RPMI7951 (cell line): ENCODE measurements at regions not wholly inside any gene's neighbourhood (a gene's known extent, or its start where the extent isn't known, plus 50 kb on each side); places are given as distances from the start of the nearest gene placed in this dataset.
A peak's percentile ranks its signal among the peaks of the same experiment; 100 is the strongest.

ENCODE experiments used
- DNase-seq: peaks from one replicate; pipeline ENCODE4 v3.0.0-alpha.2; 2012; ENCODE audit warnings: low read depth

GRCh38 chr2:167900435-167901114 is 346.8 kb downstream of the STK39 start:
- DNase-seq = no peak

- DNase-seq = no peak
Measured at GRCh38 chr2:167898340-167898739, 349.1 kb downstream of the STK39 start.

- no peak for DNase-seq
Measured at GRCh38 chr2:167891841-167892240, 355.6 kb downstream of the STK39 start.

GRCh38 chr2:167890739-167891138 is 356.7 kb downstream of the STK39 start:
- no peak for DNase-seq

GRCh38 chr2:167880415-167880814 is 367.0 kb downstream of the STK39 start:
- no peak for DNase-seq

- DNase-seq = no peak
Measured at GRCh38 chr2:167875529-167875928, 371.9 kb downstream of the STK39 start.

GRCh38 chr2:167874812-167875211 is 372.6 kb downstream of the STK39 start:
- DNase-seq = no peak

GRCh38 chr2:167871286-167871685 is 376.1 kb downstream of the STK39 start:
- no peak for DNase-seq

- no peak for DNase-seq
Measured at GRCh38 chr2:167869200-167869599, 378.2 kb downstream of the STK39 start.

GRCh38 chr2:167863377-167863776 is 384.0 kb downstream of the STK39 start:
- no peak for DNase-seq

- peak; percentile 52 for DNase-seq
Measured at GRCh38 chr2:167862782-167863181, 384.6 kb downstream of the STK39 start.

GRCh38 chr2:167862296-167862695 is 385.1 kb downstream of the STK39 start:
- no peak for DNase-seq

- DNase-seq = no peak
Measured at GRCh38 chr2:167861574-167862193, 385.7 kb downstream of the STK39 start.

GRCh38 chr2:167860082-167860481 is 387.3 kb downstream of the STK39 start:
- DNase-seq = no peak

GRCh38 chr2:167859676-167860075 is 387.7 kb downstream of the STK39 start:
- no peak for DNase-seq

GRCh38 chr2:167858086-167858485 is 389.3 kb downstream of the STK39 start:
- no peak for DNase-seq

GRCh38 chr2:167857416-167857815 is 390.0 kb downstream of the STK39 start:
- DNase-seq = no peak

- no peak for DNase-seq
Measured at GRCh38 chr2:167856190-167856589, 391.2 kb downstream of the STK39 start.

- no peak for DNase-seq
Measured at GRCh38 chr2:167855211-167855610, 392.2 kb downstream of the STK39 start.

- no peak for DNase-seq
Measured at GRCh38 chr2:167853717-167854116, 393.7 kb downstream of the STK39 start.

- no peak for DNase-seq
Measured at GRCh38 chr2:167851876-167852275, 395.5 kb downstream of the STK39 start.

- no peak for DNase-seq
Measured at GRCh38 chr2:167851323-167851860, 396.0 kb downstream of the STK39 start.

GRCh38 chr2:167844714-167845530 is 402.5 kb downstream of the STK39 start:
- no peak for DNase-seq
